Peyer's patch (tissue), 4 donors: ENCODE measurements at regions not wholly inside any gene's neighbourhood (a gene's known extent, or its start where the extent isn't known, plus 50 kb on each side); places are given as distances from the start of the nearest gene placed in this dataset.

Source experiments
- POLR2A ChIP-seq, 2 donors: fragments of 450-650 bp; IDR thresholded peaks; one replicate each; pipeline ENCODE4 v1.5.1; 2017; ENCODE audit warnings: antibody characterized with exemption in 2 of 2, mild to moderate bottlenecking in 2 of 2, moderate library complexity in 2 of 2
- TF ChIP-seq, protein P1 (sequence below), 6 experiments: fragments of 450-650 bp in 4 of 6; fragments of 200-600 bp in 2 of 6; sonication (generic) in 1 of 6; IDR thresholded peaks; one replicate each; pipeline ENCODE4 v1.5.1; 2017 to 2019; ENCODE audit warnings: antibody characterized with exemption in 6 of 6, mild to moderate bottlenecking in 3 of 6, moderate library complexity in 1 of 6

DNA sequence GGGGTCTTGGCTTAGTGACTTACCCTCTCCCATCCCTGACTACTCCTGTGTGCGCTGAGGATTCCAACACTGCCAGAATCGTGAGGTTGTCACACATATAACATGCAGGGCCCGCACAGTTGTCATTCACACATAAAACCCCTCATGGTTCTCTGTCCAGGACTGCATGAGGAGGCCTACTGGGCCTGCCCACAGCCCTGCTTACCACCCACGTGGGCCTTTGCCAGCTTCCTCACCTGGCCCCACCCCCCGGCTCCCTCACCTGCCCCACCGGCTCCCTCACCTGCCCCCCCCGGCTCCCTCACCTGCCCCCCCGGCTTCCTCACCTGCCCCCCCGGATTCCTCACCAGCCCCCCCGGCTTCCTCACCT, 197.2 kb downstream of the TEX29 start:
- TF ChIP-seq, protein P1, sequence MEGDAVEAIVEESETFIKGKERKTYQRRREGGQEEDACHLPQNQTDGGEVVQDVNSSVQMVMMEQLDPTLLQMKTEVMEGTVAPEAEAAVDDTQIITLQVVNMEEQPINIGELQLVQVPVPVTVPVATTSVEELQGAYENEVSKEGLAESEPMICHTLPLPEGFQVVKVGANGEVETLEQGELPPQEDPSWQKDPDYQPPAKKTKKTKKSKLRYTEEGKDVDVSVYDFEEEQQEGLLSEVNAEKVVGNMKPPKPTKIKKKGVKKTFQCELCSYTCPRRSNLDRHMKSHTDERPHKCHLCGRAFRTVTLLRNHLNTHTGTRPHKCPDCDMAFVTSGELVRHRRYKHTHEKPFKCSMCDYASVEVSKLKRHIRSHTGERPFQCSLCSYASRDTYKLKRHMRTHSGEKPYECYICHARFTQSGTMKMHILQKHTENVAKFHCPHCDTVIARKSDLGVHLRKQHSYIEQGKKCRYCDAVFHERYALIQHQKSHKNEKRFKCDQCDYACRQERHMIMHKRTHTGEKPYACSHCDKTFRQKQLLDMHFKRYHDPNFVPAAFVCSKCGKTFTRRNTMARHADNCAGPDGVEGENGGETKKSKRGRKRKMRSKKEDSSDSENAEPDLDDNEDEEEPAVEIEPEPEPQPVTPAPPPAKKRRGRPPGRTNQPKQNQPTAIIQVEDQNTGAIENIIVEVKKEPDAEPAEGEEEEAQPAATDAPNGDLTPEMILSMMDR (IDR thresholded peaks at IDR 0.05): no peak
- no peak for TF ChIP-seq POLR2A (IDR thresholded peaks at IDR 0.05)
